H9 (cell line): ENCODE measurements at regions not wholly inside any gene's neighbourhood (a gene's known extent, or its start where the extent isn't known, plus 50 kb on each side); places are given as distances from the start of the nearest gene placed in this dataset.

Experiments
- DNase-seq: peaks from one replicate; pipeline ENCODE4 v3.0.0-alpha.2; 2017
- H2AFZ ChIP-seq: one replicate; pipeline ENCODE4 v1.6.1; 2013; ENCODE audit warnings: mild to moderate bottlenecking, low read length, control low read depth, moderate library complexity
- H2AK5ac ChIP-seq: 2 replicates; pipeline ENCODE4 v1.6.1; 2013; ENCODE audit warnings: low read length, control low read depth, mixed read lengths; ENCODE audit not compliant: insufficient read length
- H2BK120ac ChIP-seq: one replicate; pipeline ENCODE4 v1.6.1; 2013; ENCODE audit warnings: low read depth, mild to moderate bottlenecking, low read length, control low read depth, inconsistent platforms; ENCODE audit not compliant: poor library complexity, severe bottlenecking
- H2BK12ac ChIP-seq: 2 replicates; pipeline ENCODE4 v1.6.1; 2013; ENCODE audit warnings: low read length, control low read depth, mixed read lengths, low read depth; ENCODE audit not compliant: insufficient read length
- H2BK15ac ChIP-seq: 2 replicates; pipeline ENCODE4 v1.6.1; 2013; ENCODE audit warnings: low read depth, low read length, control low read depth
- H2BK20ac ChIP-seq: one replicate; pipeline ENCODE4 v1.6.1; 2013; ENCODE audit warnings: low read depth, mild to moderate bottlenecking, low read length, control low read depth, inconsistent platforms; ENCODE audit not compliant: poor library complexity, severe bottlenecking
- H2BK5ac ChIP-seq: 2 replicates; pipeline ENCODE4 v1.6.1; 2013; ENCODE audit warnings: low read length, control low read depth, mixed read lengths; ENCODE audit not compliant: insufficient read length
- H3K14ac ChIP-seq: 2 replicates; pipeline ENCODE4 v1.6.1; 2013; ENCODE audit warnings: low read length, control low read depth; ENCODE audit not compliant: insufficient read depth
- H3K18ac ChIP-seq: 2 replicates; pipeline ENCODE4 v1.6.1; 2013; ENCODE audit warnings: low read depth, mild to moderate bottlenecking, mixed read lengths, low read length, control low read depth; ENCODE audit not compliant: insufficient read length
- H3K23ac ChIP-seq: 2 replicates; pipeline ENCODE4 v1.6.1; 2013; ENCODE audit warnings: low read length, control low read depth, mixed read lengths, low read depth; ENCODE audit not compliant: insufficient read length
- H3K23me2 ChIP-seq: 2 replicates; pipeline ENCODE4 v1.6.1; 2013; ENCODE audit warnings: low read depth, mild to moderate bottlenecking, mixed read lengths, low read length, control low read depth; ENCODE audit not compliant: insufficient read length, poor library complexity, severe bottlenecking
- H3K27ac ChIP-seq: 2 replicates; pipeline ENCODE4 v1.5.1; 2013; ENCODE audit warnings: low read length, control low read depth, mixed read lengths, low read depth; ENCODE audit not compliant: insufficient read length
- H3K27me3 ChIP-seq: 2 replicates; pipeline ENCODE4 v1.6.1; 2013; ENCODE audit warnings: low read length, control low read depth, inconsistent platforms; ENCODE audit not compliant: insufficient read depth
- H3K4ac ChIP-seq: 2 replicates; pipeline ENCODE4 v1.6.1; 2013; ENCODE audit warnings: low read depth, mild to moderate bottlenecking, control low read depth, inconsistent platforms, low read length, moderate library complexity
- H3K4me1 ChIP-seq: 2 replicates; pipeline ENCODE4 v1.6.1; 2013; ENCODE audit warnings: low read length, control low read depth, inconsistent platforms; ENCODE audit not compliant: insufficient read depth
- H3K4me2 ChIP-seq: 2 replicates; pipeline ENCODE4 v1.6.1; 2013; ENCODE audit warnings: low read length, control low read depth, mixed read lengths; ENCODE audit not compliant: insufficient read length, insufficient read depth
- H3K56ac ChIP-seq: 2 replicates; pipeline ENCODE4 v1.6.1; 2013; ENCODE audit warnings: low read depth, mild to moderate bottlenecking, mixed read lengths, low read length, control low read depth; ENCODE audit not compliant: insufficient read length
- H3K79me1 ChIP-seq: 2 replicates; pipeline ENCODE4 v1.6.1; 2013; ENCODE audit warnings: low read depth, mild to moderate bottlenecking, moderate library complexity, low read length, control low read depth, inconsistent platforms; ENCODE audit not compliant: insufficient read depth, poor library complexity, severe bottlenecking
- H3K79me2 ChIP-seq: 2 replicates; pipeline ENCODE4 v1.6.1; 2013; ENCODE audit warnings: low read length, control low read depth, inconsistent platforms; ENCODE audit not compliant: insufficient read depth
- H3K9ac ChIP-seq: 2 replicates; pipeline ENCODE4 v1.6.1; 2013; ENCODE audit warnings: low read length, control low read depth, mixed read lengths; ENCODE audit not compliant: insufficient read length; ENCODE audit errors: extremely low read depth
- H3K9me3 ChIP-seq: one replicate; pipeline ENCODE4 v1.6.1; 2013; ENCODE audit warnings: low read depth, low read length, inconsistent platforms; ENCODE audit not compliant: control insufficient read depth
- H3T11ph ChIP-seq: one replicate; pipeline ENCODE4 v1.6.1; 2013; ENCODE audit warnings: mild to moderate bottlenecking, low read length, control low read depth, inconsistent platforms
- H4K20me1 ChIP-seq: one replicate; pipeline ENCODE4 v1.6.1; 2013; ENCODE audit not compliant: control insufficient read depth, insufficient read length, insufficient read depth
- H4K5ac ChIP-seq: 2 replicates; pipeline ENCODE4 v1.6.1; 2013; ENCODE audit warnings: low read depth, mild to moderate bottlenecking, mixed read lengths, low read length, control low read depth; ENCODE audit not compliant: insufficient read length
- H4K8ac ChIP-seq: replicated peaks from 2 replicates; pipeline ENCODE4 v1.6.1; 2013; ENCODE audit warnings: low read length, control low read depth, mixed read lengths, low read depth; ENCODE audit not compliant: insufficient read length
- H4K91ac ChIP-seq: 2 replicates; pipeline ENCODE4 v1.6.1; 2013; ENCODE audit warnings: low read depth, mild to moderate bottlenecking, moderate library complexity, mixed read lengths, low read length, control low read depth; ENCODE audit not compliant: insufficient read length
- H3K27ac Mint-ChIP-seq, 3 experiments: 2 replicates in 2 of 3; 3 replicates in 1 of 3; pipeline ENCODE4 v1.8.0; 2020 to 2021; ENCODE audit warnings: mixed read lengths in 3 of 3, mild to moderate bottlenecking in 1 of 3, moderate library complexity in 1 of 3
- H3K27me3 Mint-ChIP-seq: 2 replicates; pipeline ENCODE4 v1.8.0; 2021; ENCODE audit warnings: low read depth, mild to moderate bottlenecking, moderate library complexity, mixed read lengths
- H3K36me3 Mint-ChIP-seq, 3 experiments: 2 replicates in 2 of 3; 3 replicates in 1 of 3; pipeline ENCODE4 v1.8.0; 2020 to 2021; ENCODE audit warnings: low read depth in 3 of 3, mixed read lengths in 3 of 3; ENCODE audit not compliant: insufficient read depth in 1 of 3
- H3K4me1 Mint-ChIP-seq, 2 experiments: 2 replicates each; pipeline ENCODE4 v1.8.0; 2020; ENCODE audit warnings: mixed read lengths in 2 of 2
- H3K4me3 Mint-ChIP-seq, 2 experiments: 2 replicates in 1 of 2; 3 replicates in 1 of 2; pipeline ENCODE4 v1.8.0; 2020 to 2021; ENCODE audit warnings: mild to moderate bottlenecking in 2 of 2, mixed read lengths in 2 of 2, moderate library complexity in 1 of 2
- H3K9me3 Mint-ChIP-seq, 2 experiments: 2 replicates in 1 of 2; 3 replicates in 1 of 2; pipeline ENCODE4 v1.8.0; 2020; ENCODE audit warnings: mild to moderate bottlenecking in 2 of 2, mixed read lengths in 2 of 2, moderate library complexity in 1 of 2
- CTCF ChIP-seq: fragments of 200-600 bp; sonication (generic); conservative IDR thresholded peaks from 3 replicates; pipeline ENCODE4 v1.8.0; 2021; ENCODE audit warnings: antibody characterized with exemption, mild to moderate bottlenecking
- WGBS: extraction: QIAGEN DNeasy Blood & Tissue Kit; methylation state at CpG from one replicate; pipeline ENCODE4 v1.1.7; 2013; ENCODE audit warnings: missing lambda C conversion rate, low lambda C conversion rate, mixed read lengths; ENCODE audit not compliant: insufficient read length; ENCODE audit errors: extremely low coverage; 5-methylcytosine and 5-hydroxymethylcytosine counted together

DNA sequence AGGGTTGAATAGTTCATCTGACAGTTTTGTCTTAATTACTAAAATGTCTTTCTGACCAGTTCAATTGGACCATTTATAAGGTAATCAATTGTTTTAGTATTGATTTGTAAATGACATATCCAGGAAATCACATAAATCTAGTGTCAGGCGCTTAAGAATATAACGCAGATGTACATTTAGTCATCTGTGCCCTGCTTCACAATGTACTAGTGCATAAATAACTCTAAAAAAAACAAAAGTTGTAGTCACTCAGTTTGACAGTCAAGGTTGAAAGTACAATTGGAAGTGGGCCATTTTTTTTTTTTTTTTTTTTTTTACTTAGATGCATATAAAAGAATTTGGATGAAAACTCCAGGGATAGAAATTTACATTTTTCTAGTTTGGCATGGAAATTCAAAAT, 490.4 kb downstream of the PTPRC start:
- DNase-seq: no peak
- no peaks in the 10 kb centered on the region for H3K27me3 Mint-ChIP-seq
- no peaks in the 10 kb centered on the region for H3K23me2 ChIP-seq

More for the DNA sequence above, 490.4 kb downstream of the PTPRC start:
- Histone ChIP-seq H2BK12ac (no peak overlapping the region), H3K18ac (no peak overlapping the region), H2AFZ (no peak overlapping the region), H3T11ph (no peak overlapping the region), H3K23ac (no peak overlapping the region), H3K27ac (no peak overlapping the region), H2BK120ac (no peak overlapping the region), H3K14ac (no peak overlapping the region), H2BK20ac (no peak overlapping the region), H3K79me2 (no peaks in the 10 kb centered on the region), H3K4me1 (no peaks in the 10 kb centered on the region), H2BK5ac (no peak overlapping the region), H3K9me3 (no peaks in the 10 kb centered on the region), H3K79me1 (no peaks in the 10 kb centered on the region), H3K56ac (no peak overlapping the region), H4K91ac (no peak overlapping the region), H2AK5ac (no peak overlapping the region), H3K4me2 (no peak overlapping the region), H4K5ac (no peak overlapping the region), H2BK15ac (no peak overlapping the region), H4K20me1 (no peaks in the 10 kb centered on the region), H3K9ac (no peak overlapping the region), H3K4ac (no peak overlapping the region), H4K8ac (no peak overlapping the region), H3K27me3 (no peaks in the 10 kb centered on the region)
- no peak overlapping the region for H3K27ac Mint-ChIP-seq
- no peak for TF ChIP-seq CTCF
- H3K9me3 Mint-ChIP-seq: no peaks in the 10 kb centered on the region
- no peaks in the 10 kb centered on the region for H3K36me3 Mint-ChIP-seq
- whole genome bisulfite sequencing: no CpG with 5 or more reads among the region's 2 CpGs
- H3K4me3 Mint-ChIP-seq: no peak overlapping the region
- peaks cover 7 to 8% of the 10 kb centered on the region in 2 experiments for H3K4me1 Mint-ChIP-seq
